ENCODE measurements at regions not wholly inside any gene's neighbourhood (a gene's known extent, or its start where the extent isn't known, plus 50 kb on each side); places are given as distances from the start of the nearest gene placed in this dataset.

DNA sequence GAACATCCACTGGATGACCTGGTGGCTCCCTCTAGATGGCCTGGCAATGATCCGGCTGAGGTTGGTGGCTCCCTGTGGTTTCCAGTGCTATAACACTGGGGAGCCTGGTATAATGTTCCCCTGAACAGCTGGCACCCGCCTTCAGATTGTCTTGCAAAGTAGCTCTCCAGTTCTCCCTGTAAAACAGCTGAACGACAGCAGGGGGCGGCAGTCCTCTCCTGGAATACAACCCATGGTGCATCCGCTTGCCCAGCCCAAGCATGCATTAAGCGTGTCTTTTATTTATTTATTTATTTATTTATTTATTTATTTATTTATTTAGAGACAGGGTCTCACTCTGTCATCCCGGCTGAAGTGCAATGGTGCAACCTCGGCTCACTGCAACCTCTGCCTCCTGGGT, 258.9 kb downstream of the BUD13 start:
- Histone ChIP-seq H4K91ac (ENCODE audit: low read depth, low read length) (no peak overlapping the region), H3K36me3 (ENCODE audit: control insufficient read depth in 1 of 2, insufficient read depth in 2 of 2, low read length in 2 of 2) (no peaks in the 10 kb centered on the region), H4K12ac (ENCODE audit: low read depth, low read length) (no peak overlapping the region), H3K9ac (ENCODE audit: low read length) (no peak overlapping the region), H4K8ac (ENCODE audit: low read depth, low read length) (no peak overlapping the region), H3K4me2 (ENCODE audit: low read length) (no peak overlapping the region), H3K9me3 (ENCODE audit: insufficient read depth, low read depth, low read length) (peaks cover 2% of the 10 kb centered on the region), H3K4me3 (ENCODE audit: low read depth, low read length) (no peak overlapping the region), H2BK120ac (ENCODE audit: insufficient read depth, low read length, poor library complexity) (no peak overlapping the region), H3K4ac (ENCODE audit: low read depth, low read length) (no peak overlapping the region), H2AK5ac (ENCODE audit: low read length) (no peak overlapping the region), H3K79me1 (ENCODE audit: low read length) (no peaks in the 10 kb centered on the region), H2BK12ac (ENCODE audit: low read length) (no peak overlapping the region), H3K27ac (ENCODE audit: low read depth, low read length) (no peak overlapping the region), H2AFZ (ENCODE audit: insufficient read depth, low read length, poor library complexity) (no peak overlapping the region), H3K4me1 (ENCODE audit: control insufficient read depth in 1 of 2, insufficient read depth in 2 of 2, low read length in 2 of 2) (no peaks in the 10 kb centered on the region), H3K14ac (ENCODE audit: low read length) (no peak overlapping the region), H2BK5ac (ENCODE audit: low read depth, low read length, poor library complexity) (no peak overlapping the region), H3K79me2 (ENCODE audit: control insufficient read depth, insufficient read depth, low read length, poor library complexity) (no peaks in the 10 kb centered on the region), H3K27me3 (ENCODE audit: insufficient read depth, low read length) (no peaks in the 10 kb centered on the region), H3K18ac (ENCODE audit: low read length) (no peak overlapping the region), H3K23ac (ENCODE audit: low read length) (no peak overlapping the region)
- DNase-seq: peak in 1 of 2 donors; percentile 39
- WGBS (ENCODE audit: extremely low coverage, insufficient coverage, insufficient read length): no CpG with 5 or more reads among the region's 8 CpGs

DNA sequence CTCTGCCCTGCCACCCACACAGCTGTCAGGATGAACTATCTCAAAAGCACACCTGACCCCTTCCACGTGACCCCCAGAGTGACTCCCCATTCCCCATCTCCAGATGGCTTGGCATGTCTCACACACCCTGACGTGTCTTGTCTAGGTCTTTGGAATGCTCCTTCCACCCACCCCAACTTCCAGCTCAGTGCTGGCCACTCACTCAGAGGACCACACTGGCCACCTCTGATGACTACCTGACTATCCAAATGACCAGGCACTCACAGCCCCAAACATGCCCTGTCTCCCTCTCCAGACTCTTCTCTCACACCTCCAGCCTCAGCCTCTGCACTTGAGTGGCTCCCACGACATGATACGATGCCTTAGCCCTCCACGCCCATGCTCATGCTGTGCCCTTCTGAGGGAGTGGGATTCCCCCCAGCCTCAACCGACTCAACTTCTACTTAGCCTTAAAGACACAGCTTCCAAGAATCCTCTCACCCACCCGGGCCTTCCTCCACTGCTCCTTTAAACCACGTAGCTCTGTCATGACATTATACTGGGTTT, 259.4 kb downstream of the BUD13 start:
- Histone ChIP-seq H2BK12ac (ENCODE audit: low read length) (no peak overlapping the region), H3K23ac (ENCODE audit: low read length) (no peak overlapping the region), H2BK120ac (ENCODE audit: insufficient read depth, low read length, poor library complexity) (no peak overlapping the region), H4K8ac (ENCODE audit: low read depth, low read length) (no peak overlapping the region), H4K91ac (ENCODE audit: low read depth, low read length) (no peak overlapping the region), H2AK5ac (ENCODE audit: low read length) (no peak overlapping the region), H3K36me3 (ENCODE audit: control insufficient read depth in 1 of 2, insufficient read depth in 2 of 2, low read length in 2 of 2) (no peaks in the 10 kb centered on the region), H3K27ac (ENCODE audit: low read depth, low read length) (no peak overlapping the region), H3K4me3 (ENCODE audit: low read depth, low read length) (no peak overlapping the region), H3K4me2 (ENCODE audit: low read length) (no peak overlapping the region), H3K9ac (ENCODE audit: low read length) (no peak overlapping the region), H3K79me1 (ENCODE audit: low read length) (no peaks in the 10 kb centered on the region), H3K4me1 (ENCODE audit: control insufficient read depth in 1 of 2, insufficient read depth in 2 of 2, low read length in 2 of 2) (no peaks in the 10 kb centered on the region), H3K9me3 (ENCODE audit: insufficient read depth, low read depth, low read length) (peaks cover 2% of the 10 kb centered on the region), H3K4ac (ENCODE audit: low read depth, low read length) (no peak overlapping the region), H3K18ac (ENCODE audit: low read length) (no peak overlapping the region), H3K27me3 (ENCODE audit: insufficient read depth, low read length) (no peaks in the 10 kb centered on the region), H3K79me2 (ENCODE audit: control insufficient read depth, insufficient read depth, low read length, poor library complexity) (no peaks in the 10 kb centered on the region), H2BK5ac (ENCODE audit: low read depth, low read length, poor library complexity) (no peak overlapping the region), H4K12ac (ENCODE audit: low read depth, low read length) (no peak overlapping the region), H2AFZ (ENCODE audit: insufficient read depth, low read length, poor library complexity) (no peak overlapping the region), H3K14ac (ENCODE audit: low read length) (no peak overlapping the region)
- WGBS (ENCODE audit: extremely low coverage, insufficient coverage, insufficient read length): no CpG with 5 or more reads among the region's 8 CpGs
- DNase-seq: no peak

DNA sequence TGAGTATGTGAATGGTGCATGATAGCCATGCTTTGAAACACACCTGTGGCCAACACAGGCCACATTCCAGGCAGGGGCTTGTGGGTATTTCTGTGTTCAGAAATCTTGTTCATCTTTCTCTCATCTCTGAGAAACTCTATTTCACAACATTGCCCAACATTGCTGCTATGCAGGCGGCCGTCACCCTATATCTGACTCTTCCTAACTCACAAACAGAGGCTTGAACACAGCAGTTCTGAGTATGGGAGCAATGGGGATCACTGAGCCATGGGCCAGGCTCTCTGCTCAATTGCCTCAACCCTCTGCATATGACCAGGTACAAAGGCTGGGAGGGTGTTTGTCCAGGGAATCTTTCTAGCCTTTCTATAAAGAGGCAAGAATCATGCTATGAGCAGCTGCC, 259.9 kb downstream of the BUD13 start:
- no peaks in the 10 kb centered on the region for H3K79me2 ChIP-seq (ENCODE audit: control insufficient read depth, insufficient read depth, low read length, poor library complexity)
- no CpG with 5 or more reads among the region's 2 CpGs for WGBS (ENCODE audit: extremely low coverage, insufficient coverage, insufficient read length)

DNA sequence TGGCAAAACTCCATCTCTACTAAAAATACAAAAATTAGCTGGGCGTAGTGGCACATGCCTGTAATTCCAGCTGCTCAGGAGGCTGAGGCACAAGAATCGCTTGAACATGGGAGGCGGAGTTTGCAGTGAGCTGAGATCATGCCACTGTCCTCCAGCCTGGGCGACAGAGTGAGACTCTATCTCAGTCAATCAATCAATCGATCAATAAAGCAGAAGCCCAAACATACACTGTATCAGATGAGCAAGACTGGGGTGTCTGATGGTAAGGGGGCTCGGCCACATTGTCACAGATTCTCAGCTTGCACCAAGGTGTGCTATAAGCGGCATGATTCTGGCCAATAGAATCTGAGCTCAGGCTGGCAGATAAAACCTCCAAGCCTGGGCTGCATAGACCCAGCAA, 261.1 kb downstream of the BUD13 start:
- Histone ChIP-seq H3K4ac (ENCODE audit: low read depth, low read length) (no peak overlapping the region), H2AFZ (ENCODE audit: insufficient read depth, low read length, poor library complexity) (no peak overlapping the region), H3K4me3 (ENCODE audit: low read depth, low read length) (no peak overlapping the region), H3K9ac (ENCODE audit: low read length) (no peak overlapping the region), H2AK5ac (ENCODE audit: low read length) (no peak overlapping the region), H3K27me3 (ENCODE audit: insufficient read depth, low read length) (no peaks in the 10 kb centered on the region), H3K27ac (ENCODE audit: low read depth, low read length) (no peak overlapping the region), H3K9me3 (ENCODE audit: insufficient read depth, low read depth, low read length) (peaks cover 2% of the 10 kb centered on the region), H3K23ac (ENCODE audit: low read length) (no peak overlapping the region), H2BK120ac (ENCODE audit: insufficient read depth, low read length, poor library complexity) (no peak overlapping the region), H3K14ac (ENCODE audit: low read length) (no peak overlapping the region), H4K8ac (ENCODE audit: low read depth, low read length) (no peak overlapping the region), H2BK12ac (ENCODE audit: low read length) (no peak overlapping the region), H3K18ac (ENCODE audit: low read length) (no peak overlapping the region), H3K4me2 (ENCODE audit: low read length) (no peak overlapping the region), H3K4me1 (ENCODE audit: control insufficient read depth in 1 of 2, insufficient read depth in 2 of 2, low read length in 2 of 2) (no peaks in the 10 kb centered on the region), H2BK5ac (ENCODE audit: low read depth, low read length, poor library complexity) (no peak overlapping the region), H3K79me2 (ENCODE audit: control insufficient read depth, insufficient read depth, low read length, poor library complexity) (no peaks in the 10 kb centered on the region), H3K79me1 (ENCODE audit: low read length) (no peaks in the 10 kb centered on the region), H3K36me3 (ENCODE audit: control insufficient read depth in 1 of 2, insufficient read depth in 2 of 2, low read length in 2 of 2) (no peaks in the 10 kb centered on the region), H4K12ac (ENCODE audit: low read depth, low read length) (no peak overlapping the region), H4K91ac (ENCODE audit: low read depth, low read length) (no peak overlapping the region)
- DNase-seq: no peak
- WGBS (ENCODE audit: extremely low coverage, insufficient coverage, insufficient read length): no CpG with 5 or more reads among the region's 7 CpGs

More for the DNA sequence above, 259.9 kb downstream of the BUD13 start:
- no peak overlapping the region for H3K4ac ChIP-seq (ENCODE audit: low read depth, low read length)
- no peaks in the 10 kb centered on the region for H3K27me3 ChIP-seq (ENCODE audit: insufficient read depth, low read length)
- H3K79me1 ChIP-seq (ENCODE audit: low read length): no peaks in the 10 kb centered on the region
- no peak overlapping the region for H3K23ac ChIP-seq (ENCODE audit: low read length)
- H3K27ac ChIP-seq (ENCODE audit: low read depth, low read length): no peak overlapping the region
- no peak overlapping the region for H4K8ac ChIP-seq (ENCODE audit: low read depth, low read length)
- peak; percentile 24 to 53 for DNase-seq
- no peak overlapping the region for H2BK5ac ChIP-seq (ENCODE audit: low read depth, low read length, poor library complexity)
- no peak overlapping the region for H2AFZ ChIP-seq (ENCODE audit: insufficient read depth, low read length, poor library complexity)
- H3K14ac ChIP-seq (ENCODE audit: low read length): no peak overlapping the region
- no peak overlapping the region for H4K91ac ChIP-seq (ENCODE audit: low read depth, low read length)
- no peak overlapping the region for H3K18ac ChIP-seq (ENCODE audit: low read length)
- H3K36me3 ChIP-seq (ENCODE audit: control insufficient read depth in 1 of 2, insufficient read depth in 2 of 2, low read length in 2 of 2): no peaks in the 10 kb centered on the region
- H3K4me3 ChIP-seq (ENCODE audit: low read depth, low read length): no peak overlapping the region
- no peak overlapping the region for H3K4me2 ChIP-seq (ENCODE audit: low read length)
- no peak overlapping the region for H2BK12ac ChIP-seq (ENCODE audit: low read length)
- no peak overlapping the region for H2BK120ac ChIP-seq (ENCODE audit: insufficient read depth, low read length, poor library complexity)
- peaks cover 2% of the 10 kb centered on the region for H3K9me3 ChIP-seq (ENCODE audit: insufficient read depth, low read depth, low read length)
- H3K4me1 ChIP-seq (ENCODE audit: control insufficient read depth in 1 of 2, insufficient read depth in 2 of 2, low read length in 2 of 2): no peaks in the 10 kb centered on the region
- no peak overlapping the region for H2AK5ac ChIP-seq (ENCODE audit: low read length)
- H4K12ac ChIP-seq (ENCODE audit: low read depth, low read length): no peak overlapping the region
- no peak overlapping the region for H3K9ac ChIP-seq (ENCODE audit: low read length)

Data from trophoblast cell (in vitro differentiated cells and primary cell).